Glutamatergic neuron (in vitro differentiated cells): ENCODE measurements at regions not wholly inside any gene's neighbourhood (a gene's known extent, or its start where the extent isn't known, plus 50 kb on each side); places are given as distances from the start of the nearest gene placed in this dataset.

Experiments
- DNase-seq: peaks from one replicate; pipeline ENCODE4 v3.0.0; 2022
- H3K27ac Mint-ChIP-seq: one replicate; pipeline ENCODE4 v1.8.0; 2020; ENCODE audit warnings: mild to moderate bottlenecking, mixed read lengths, inconsistent platforms; ENCODE audit not compliant: unreplicated experiment
- H3K27me3 Mint-ChIP-seq: one replicate; pipeline ENCODE4 v1.8.0; 2020; ENCODE audit warnings: mild to moderate bottlenecking, moderate library complexity, mixed read lengths, inconsistent platforms; ENCODE audit not compliant: unreplicated experiment
- H3K36me3 Mint-ChIP-seq: one replicate; pipeline ENCODE4 v1.8.0; 2020; ENCODE audit warnings: mild to moderate bottlenecking, mixed read lengths, inconsistent platforms; ENCODE audit not compliant: unreplicated experiment
- H3K4me1 Mint-ChIP-seq: one replicate; pipeline ENCODE4 v1.8.0; 2020; ENCODE audit warnings: mild to moderate bottlenecking, low read depth, mixed read lengths, inconsistent platforms; ENCODE audit not compliant: unreplicated experiment
- H3K4me3 Mint-ChIP-seq: one replicate; pipeline ENCODE4 v1.8.0; 2020; ENCODE audit warnings: mild to moderate bottlenecking, mixed read lengths, inconsistent platforms; ENCODE audit not compliant: unreplicated experiment
- H3K9me3 Mint-ChIP-seq: one replicate; pipeline ENCODE4 v1.8.0; 2020; ENCODE audit warnings: mild to moderate bottlenecking, moderate library complexity, mixed read lengths, inconsistent platforms; ENCODE audit not compliant: unreplicated experiment
- CTCF ChIP-seq: fragments of 200-600 bp; sonication (generic); IDR thresholded peaks from one replicate; pipeline ENCODE4 v1.5.0; 2021; ENCODE audit not compliant: partially characterized antibody, unreplicated experiment

GRCh38 chr19:28857967-28858366 lies 355.0 kb downstream of the UQCRFS1 start:
- no peaks in the 10 kb centered on the region for H3K4me1 Mint-ChIP-seq
- peaks cover 4% of the 10 kb centered on the region for H3K9me3 Mint-ChIP-seq
- no peak overlapping the region for H3K27ac Mint-ChIP-seq
- H3K4me3 Mint-ChIP-seq, result no peak overlapping the region
- no peak for DNase-seq
- no peaks in the 10 kb centered on the region for H3K27me3 Mint-ChIP-seq
- no peak for TF ChIP-seq CTCF
- H3K36me3 Mint-ChIP-seq, result peaks cover 4% of the 10 kb centered on the region

- Mint-ChIP-seq H3K9me3 (peaks cover 3% of the 10 kb centered on the region), H3K27me3 (no peaks in the 10 kb centered on the region), H3K36me3 (peaks cover 4% of the 10 kb centered on the region), H3K4me3 (no peak overlapping the region), H3K4me1 (no peaks in the 10 kb centered on the region), H3K27ac (no peak overlapping the region)
- no peak for TF ChIP-seq CTCF
- no peak for DNase-seq
Measured at GRCh38 chr19:28855216-28855615, 357.7 kb downstream of the UQCRFS1 start.

GRCh38 chr19:28847468-28847867 lies 365.5 kb downstream of the UQCRFS1 start:
- no peak for TF ChIP-seq CTCF

GRCh38 chr19:28846094-28846812 lies 366.7 kb downstream of the UQCRFS1 start:
- Mint-ChIP-seq H3K27ac (no peak overlapping the region), H3K4me3 (no peak overlapping the region), H3K4me1 (peaks cover 3% of the 10 kb centered on the region), H3K36me3 (no peaks in the 10 kb centered on the region), H3K27me3 (no peaks in the 10 kb centered on the region), H3K9me3 (no peaks in the 10 kb centered on the region)
- DNase-seq, result no peak
- TF ChIP-seq CTCF, result no peak

More at GRCh38 chr19:28847468-28847867, 365.5 kb downstream of the UQCRFS1 start:
- no peaks in the 10 kb centered on the region for H3K27me3 Mint-ChIP-seq
- DNase-seq, result no peak
- H3K4me1 Mint-ChIP-seq, result peaks cover 3% of the 10 kb centered on the region
- no peak overlapping the region for H3K4me3 Mint-ChIP-seq
- no peaks in the 10 kb centered on the region for H3K36me3 Mint-ChIP-seq
- H3K27ac Mint-ChIP-seq, result no peak overlapping the region
- H3K9me3 Mint-ChIP-seq, result no peaks in the 10 kb centered on the region

- no peaks in the 10 kb centered on the region for H3K36me3 Mint-ChIP-seq
- no peak for DNase-seq
- H3K27me3 Mint-ChIP-seq, result no peaks in the 10 kb centered on the region
- TF ChIP-seq CTCF, result no peak
- H3K9me3 Mint-ChIP-seq, result no peaks in the 10 kb centered on the region
- H3K27ac Mint-ChIP-seq, result no peak overlapping the region
- no peak overlapping the region for H3K4me3 Mint-ChIP-seq
- H3K4me1 Mint-ChIP-seq, result peaks cover 3% of the 10 kb centered on the region
Measured at GRCh38 chr19:28843761-28844492, 369.0 kb downstream of the UQCRFS1 start.
